ENCODE measurements at regions not wholly inside any gene's neighbourhood (a gene's known extent, or its start where the extent isn't known, plus 50 kb on each side); places are given as distances from the start of the nearest gene placed in this dataset.

DNA sequence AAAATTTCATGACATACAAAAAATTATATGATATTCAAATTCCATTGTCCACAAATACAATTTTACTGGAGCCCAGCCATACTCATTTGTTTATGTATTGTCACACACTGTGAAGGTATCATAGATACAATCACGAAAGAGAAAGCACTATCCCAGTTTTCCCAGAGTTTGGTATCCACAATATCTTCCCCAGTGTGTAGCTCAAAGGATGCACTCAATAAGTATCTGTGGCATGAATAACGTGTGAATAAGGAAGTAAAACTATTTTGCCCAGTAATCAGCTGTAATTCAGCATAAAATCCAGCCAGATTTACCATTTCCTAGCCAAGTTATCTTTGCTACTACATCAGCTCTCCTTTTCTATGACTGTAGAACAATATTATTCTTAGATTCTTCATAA lies 131.3 kb upstream of the KCNMB2 start:
- no peaks in the 10 kb centered on the region for H3K27me3 ChIP-seq (ENCODE audit: insufficient read depth, low read depth, low read length)
- no peak for TF ChIP-seq EZH2 (IDR thresholded peaks at IDR 0.05; ENCODE audit: borderline replicate concordance, insufficient read depth, low read length, poor library complexity, severe bottlenecking)
- TF ChIP-seq, protein P1, sequence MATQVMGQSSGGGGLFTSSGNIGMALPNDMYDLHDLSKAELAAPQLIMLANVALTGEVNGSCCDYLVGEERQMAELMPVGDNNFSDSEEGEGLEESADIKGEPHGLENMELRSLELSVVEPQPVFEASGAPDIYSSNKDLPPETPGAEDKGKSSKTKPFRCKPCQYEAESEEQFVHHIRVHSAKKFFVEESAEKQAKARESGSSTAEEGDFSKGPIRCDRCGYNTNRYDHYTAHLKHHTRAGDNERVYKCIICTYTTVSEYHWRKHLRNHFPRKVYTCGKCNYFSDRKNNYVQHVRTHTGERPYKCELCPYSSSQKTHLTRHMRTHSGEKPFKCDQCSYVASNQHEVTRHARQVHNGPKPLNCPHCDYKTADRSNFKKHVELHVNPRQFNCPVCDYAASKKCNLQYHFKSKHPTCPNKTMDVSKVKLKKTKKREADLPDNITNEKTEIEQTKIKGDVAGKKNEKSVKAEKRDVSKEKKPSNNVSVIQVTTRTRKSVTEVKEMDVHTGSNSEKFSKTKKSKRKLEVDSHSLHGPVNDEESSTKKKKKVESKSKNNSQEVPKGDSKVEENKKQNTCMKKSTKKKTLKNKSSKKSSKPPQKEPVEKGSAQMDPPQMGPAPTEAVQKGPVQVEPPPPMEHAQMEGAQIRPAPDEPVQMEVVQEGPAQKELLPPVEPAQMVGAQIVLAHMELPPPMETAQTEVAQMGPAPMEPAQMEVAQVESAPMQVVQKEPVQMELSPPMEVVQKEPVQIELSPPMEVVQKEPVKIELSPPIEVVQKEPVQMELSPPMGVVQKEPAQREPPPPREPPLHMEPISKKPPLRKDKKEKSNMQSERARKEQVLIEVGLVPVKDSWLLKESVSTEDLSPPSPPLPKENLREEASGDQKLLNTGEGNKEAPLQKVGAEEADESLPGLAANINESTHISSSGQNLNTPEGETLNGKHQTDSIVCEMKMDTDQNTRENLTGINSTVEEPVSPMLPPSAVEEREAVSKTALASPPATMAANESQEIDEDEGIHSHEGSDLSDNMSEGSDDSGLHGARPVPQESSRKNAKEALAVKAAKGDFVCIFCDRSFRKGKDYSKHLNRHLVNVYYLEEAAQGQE (IDR thresholded peaks at IDR 0.05; ENCODE audit: borderline replicate concordance), result no peak
- TF ChIP-seq RAD21 (conservative IDR thresholded peaks at IDR 0.05), result no peak
- no peak for TF ChIP-seq SMC3 (conservative IDR thresholded peaks at IDR 0.05; ENCODE audit: poor library complexity)
- no peak for TF ChIP-seq POLR2AphosphoS5 (IDR thresholded peaks at IDR 0.05)
- TF ChIP-seq EP300 (conservative IDR thresholded peaks at IDR 0.05; ENCODE audit: poor library complexity, severe bottlenecking), result no peak
- no peak for TF ChIP-seq MXI1 (conservative IDR thresholded peaks at IDR 0.05; ENCODE audit: poor library complexity, severe bottlenecking)
- TF ChIP-seq CTCF (IDR thresholded peaks at IDR 0.05; ENCODE audit: poor library complexity, severe bottlenecking), result no peak
- TF ChIP-seq TAF1 (IDR thresholded peaks at IDR 0.05; ENCODE audit: low read depth), result no peak
- no peaks in the 10 kb centered on the region for H3K9me2 ChIP-seq (ENCODE audit: insufficient read depth, low read length)
- no peak overlapping the region for H2AFZ ChIP-seq (ENCODE audit: low read depth, low read length)
- H3K4me2 ChIP-seq (ENCODE audit: low read length), result no peak overlapping the region
- no peaks in the 10 kb centered on the region for H3K36me3 ChIP-seq (ENCODE audit: insufficient read depth, low read length)
- H3F3A ChIP-seq (ENCODE audit: insufficient read depth, low read length, poor library complexity, severe bottlenecking), result no peaks in the 10 kb centered on the region
- no peak overlapping the region for H3K4me3 ChIP-seq (ENCODE audit: low read length)
- H4K20me1 ChIP-seq (ENCODE audit: insufficient read depth), result no peaks in the 10 kb centered on the region
- H3K9ac ChIP-seq (ENCODE audit: low read length), result no peak overlapping the region
- no peak overlapping the region for H3K27ac ChIP-seq (ENCODE audit: low read length)
- H3K79me2 ChIP-seq (replicated peaks; ENCODE audit: insufficient read depth, low read length), result no peaks in the 10 kb centered on the region
- no peaks in the 10 kb centered on the region for H3K9me3 ChIP-seq (ENCODE audit: low read length)

GRCh38 chr3:178405531-178405930 lies 130.7 kb upstream of the KCNMB2 start:
- no peaks in the 10 kb centered on the region for H3K79me2 ChIP-seq (replicated peaks; ENCODE audit: insufficient read depth, low read length)
- H3F3A ChIP-seq (ENCODE audit: insufficient read depth, low read length, poor library complexity, severe bottlenecking), result no peaks in the 10 kb centered on the region
- H3K9ac ChIP-seq (ENCODE audit: low read length), result no peak overlapping the region
- no peak overlapping the region for H3K4me3 ChIP-seq (ENCODE audit: low read length)
- H3K9me2 ChIP-seq (ENCODE audit: insufficient read depth, low read length), result no peaks in the 10 kb centered on the region
- no peaks in the 10 kb centered on the region for H4K20me1 ChIP-seq (ENCODE audit: insufficient read depth)
- H3K27me3 ChIP-seq (ENCODE audit: insufficient read depth, low read depth, low read length), result no peaks in the 10 kb centered on the region
- H3K4me2 ChIP-seq (ENCODE audit: low read length), result no peak overlapping the region
- no peak overlapping the region for H2AFZ ChIP-seq (ENCODE audit: low read depth, low read length)
- H3K36me3 ChIP-seq (ENCODE audit: insufficient read depth, low read length), result no peaks in the 10 kb centered on the region
- no peaks in the 10 kb centered on the region for H3K9me3 ChIP-seq (ENCODE audit: low read length)
- TF ChIP-seq, protein P1 (IDR thresholded peaks at IDR 0.05; ENCODE audit: borderline replicate concordance), result no peak
- TF ChIP-seq CTCF (IDR thresholded peaks at IDR 0.05; ENCODE audit: poor library complexity, severe bottlenecking), result no peak
- no peak for TF ChIP-seq RAD21 (conservative IDR thresholded peaks at IDR 0.05)
- TF ChIP-seq TAF1 (IDR thresholded peaks at IDR 0.05; ENCODE audit: low read depth), result no peak
- TF ChIP-seq SMC3 (conservative IDR thresholded peaks at IDR 0.05; ENCODE audit: poor library complexity), result no peak
- TF ChIP-seq MXI1 (conservative IDR thresholded peaks at IDR 0.05; ENCODE audit: poor library complexity, severe bottlenecking), result no peak
- no peak for TF ChIP-seq POLR2AphosphoS5 (IDR thresholded peaks at IDR 0.05)
- TF ChIP-seq EP300 (conservative IDR thresholded peaks at IDR 0.05; ENCODE audit: poor library complexity, severe bottlenecking), result no peak
- no peak for TF ChIP-seq EZH2 (IDR thresholded peaks at IDR 0.05; ENCODE audit: borderline replicate concordance, insufficient read depth, low read length, poor library complexity, severe bottlenecking)
- H3K27ac ChIP-seq (ENCODE audit: low read length), result no peak overlapping the region

All from neural cell (in vitro differentiated cells).